ENCODE measurements at regions not wholly inside any gene's neighbourhood (a gene's known extent, or its start where the extent isn't known, plus 50 kb on each side); places are given as distances from the start of the nearest gene placed in this dataset.

DNA sequence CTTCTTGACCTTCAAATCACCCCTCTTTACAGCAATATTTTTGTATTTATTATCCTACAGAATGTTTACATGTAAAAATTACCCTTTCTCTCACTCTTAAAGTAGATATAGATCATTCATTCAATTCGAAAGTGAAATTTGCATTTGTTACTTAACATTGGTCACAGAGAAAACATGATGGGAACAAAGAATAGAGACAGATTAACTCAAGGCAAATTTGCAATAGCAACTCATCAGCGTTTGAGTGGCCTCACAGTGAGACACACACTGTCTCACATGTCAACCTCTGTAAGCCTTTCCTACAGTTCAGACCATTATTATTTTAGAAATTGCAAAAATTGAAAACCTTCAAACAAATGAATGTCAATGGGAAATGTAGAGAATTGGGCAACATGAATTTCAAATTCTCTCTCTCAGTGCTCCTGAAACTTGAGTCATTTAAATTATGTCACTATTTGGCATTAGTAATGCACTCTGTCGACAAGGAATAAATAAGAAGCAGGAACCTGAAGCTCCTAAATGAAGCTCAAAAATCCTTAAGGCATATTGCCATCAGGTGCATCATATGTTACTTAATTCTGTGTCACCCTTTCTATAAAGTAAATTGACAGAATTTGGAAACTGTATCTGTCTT is 148.3 kb upstream of the ANXA10 start:
- no peak overlapping the region for H3K9ac ChIP-seq (ENCODE audit: insufficient read length, low read depth)
- H3K4me3 ChIP-seq (ENCODE audit: insufficient read length, low read depth) = no peak overlapping the region
- TF ChIP-seq YY1 (IDR thresholded peaks at IDR 0.05; ENCODE audit: insufficient read depth, insufficient read length) (no peak), ZNF274 (IDR thresholded peaks at IDR 0.05; ENCODE audit: low read depth, low read length) (no peak), SUZ12 (IDR thresholded peaks at IDR 0.05; ENCODE audit: extremely low read depth, insufficient read depth, insufficient read length) (no peak)
- H3K27me3 ChIP-seq (ENCODE audit: insufficient read depth, insufficient read length) = no peaks in the 10 kb centered on the region
- H3K4me1 ChIP-seq (ENCODE audit: insufficient read depth, insufficient read length) = no peaks in the 10 kb centered on the region
- no peak for DNase-seq (ENCODE audit: low read depth, low spot score)
- H3K9me3 ChIP-seq (ENCODE audit: insufficient read depth, low read length) = no peaks in the 10 kb centered on the region
- H3K36me3 ChIP-seq (ENCODE audit: insufficient read depth, insufficient read length, low read length) = no peaks in the 10 kb centered on the region

- DNase-seq (ENCODE audit: low read depth, low spot score) = no peak
- Histone ChIP-seq H3K36me3 (ENCODE audit: insufficient read depth, insufficient read length, low read length) (no peaks in the 10 kb centered on the region), H3K9me3 (ENCODE audit: insufficient read depth, low read length) (no peaks in the 10 kb centered on the region), H3K4me3 (ENCODE audit: insufficient read length, low read depth) (no peak overlapping the region), H3K4me1 (ENCODE audit: insufficient read depth, insufficient read length) (no peaks in the 10 kb centered on the region), H3K9ac (ENCODE audit: insufficient read length, low read depth) (no peak overlapping the region), H3K27me3 (ENCODE audit: insufficient read depth, insufficient read length) (no peaks in the 10 kb centered on the region)
- TF ChIP-seq ZNF274 (IDR thresholded peaks at IDR 0.05; ENCODE audit: low read depth, low read length) (no peak), SUZ12 (IDR thresholded peaks at IDR 0.05; ENCODE audit: extremely low read depth, insufficient read depth, insufficient read length) (no peak), YY1 (IDR thresholded peaks at IDR 0.05; ENCODE audit: insufficient read depth, insufficient read length) (no peak)
Measured at GRCh38 chr4:167944721-167945120, 147.6 kb upstream of the ANXA10 start.

DNA sequence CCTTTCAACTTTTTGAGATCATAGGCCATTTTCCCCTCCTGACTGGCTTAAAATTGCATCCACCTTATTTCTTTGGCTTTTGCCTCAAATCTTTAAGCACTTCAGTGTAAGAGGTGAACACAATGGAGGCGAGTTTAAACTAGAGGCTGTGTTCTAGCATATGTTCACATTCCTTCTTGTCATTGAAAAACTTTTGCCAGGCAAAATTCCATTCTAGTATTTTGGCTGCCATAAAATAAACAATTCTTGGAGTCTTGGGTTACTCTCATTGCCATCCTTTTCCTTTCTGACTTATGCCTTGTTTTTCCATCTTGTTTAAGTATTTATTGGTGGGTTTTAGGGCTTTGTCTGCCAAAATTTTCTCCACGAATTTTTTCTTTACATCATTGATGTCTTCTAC is 137.3 kb upstream of the ANXA10 start:
- H3K27me3 ChIP-seq (ENCODE audit: insufficient read depth, insufficient read length) = no peaks in the 10 kb centered on the region
- H3K4me3 ChIP-seq (ENCODE audit: insufficient read length, low read depth) = no peak overlapping the region
- no peak for DNase-seq (ENCODE audit: low read depth, low spot score)
- H3K9ac ChIP-seq (ENCODE audit: insufficient read length, low read depth) = no peak overlapping the region
- no peaks in the 10 kb centered on the region for H3K36me3 ChIP-seq (ENCODE audit: insufficient read depth, insufficient read length, low read length)
- H3K9me3 ChIP-seq (ENCODE audit: insufficient read depth, low read length) = peaks cover 14% of the 10 kb centered on the region; the same call in 1 of the 2 replicates
- H3K4me1 ChIP-seq (ENCODE audit: insufficient read depth, insufficient read length) = no peaks in the 10 kb centered on the region
- TF ChIP-seq YY1 (IDR thresholded peaks at IDR 0.05; ENCODE audit: insufficient read depth, insufficient read length) = no peak

DNA sequence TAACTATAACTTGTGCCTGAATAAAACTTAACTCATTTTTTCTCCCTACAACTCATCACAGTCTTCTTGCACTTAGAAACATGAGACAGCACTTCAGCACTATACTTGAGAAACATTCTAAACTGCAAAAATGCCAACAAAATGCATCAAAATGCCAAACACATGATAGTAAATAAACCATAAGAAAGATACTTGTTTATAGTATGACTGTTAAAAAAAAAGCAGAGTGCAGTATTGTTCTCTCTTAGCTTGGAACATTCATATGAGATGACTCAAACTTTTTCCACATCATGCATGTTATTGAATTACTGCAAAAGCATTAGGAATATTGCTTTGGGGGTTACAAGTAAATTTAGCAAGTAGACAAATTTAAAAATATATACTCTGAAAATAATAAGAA is 135.7 kb upstream of the ANXA10 start:
- peaks cover 14% of the 10 kb centered on the region; the same call in 1 of the 2 replicates for H3K9me3 ChIP-seq (ENCODE audit: insufficient read depth, low read length)
- no peaks in the 10 kb centered on the region for H3K27me3 ChIP-seq (ENCODE audit: insufficient read depth, insufficient read length)
- DNase-seq (ENCODE audit: low read depth, low spot score) = no peak
- TF ChIP-seq ZNF274 (IDR thresholded peaks at IDR 0.05; ENCODE audit: low read depth, low read length) (no peak), SUZ12 (IDR thresholded peaks at IDR 0.05; ENCODE audit: extremely low read depth, insufficient read depth, insufficient read length) (no peak), YY1 (IDR thresholded peaks at IDR 0.05; ENCODE audit: insufficient read depth, insufficient read length) (no peak)
- no peaks in the 10 kb centered on the region for H3K36me3 ChIP-seq (ENCODE audit: insufficient read depth, insufficient read length, low read length)
- H3K4me1 ChIP-seq (ENCODE audit: insufficient read depth, insufficient read length) = no peaks in the 10 kb centered on the region
- H3K9ac ChIP-seq (ENCODE audit: insufficient read length, low read depth) = no peak overlapping the region
- no peak overlapping the region for H3K4me3 ChIP-seq (ENCODE audit: insufficient read length, low read depth)

- no peak overlapping the region for H3K9ac ChIP-seq (ENCODE audit: insufficient read length, low read depth)
- no peaks in the 10 kb centered on the region for H3K36me3 ChIP-seq (ENCODE audit: insufficient read depth, insufficient read length, low read length)
- no peak overlapping the region for H3K4me3 ChIP-seq (ENCODE audit: insufficient read length, low read depth)
- H3K9me3 ChIP-seq (ENCODE audit: insufficient read depth, low read length) = no peaks in the 10 kb centered on the region
- DNase-seq (ENCODE audit: low read depth, low spot score) = no peak
- H3K4me1 ChIP-seq (ENCODE audit: insufficient read depth, insufficient read length) = no peaks in the 10 kb centered on the region
- no peaks in the 10 kb centered on the region for H3K27me3 ChIP-seq (ENCODE audit: insufficient read depth, insufficient read length)
- TF ChIP-seq SUZ12 (IDR thresholded peaks at IDR 0.05; ENCODE audit: extremely low read depth, insufficient read depth, insufficient read length) (no peak), ZNF274 (IDR thresholded peaks at IDR 0.05; ENCODE audit: low read depth, low read length) (no peak), YY1 (IDR thresholded peaks at IDR 0.05; ENCODE audit: insufficient read depth, insufficient read length) (no peak)
Measured at GRCh38 chr4:167964766-167965373, 127.5 kb upstream of the ANXA10 start.

DNA sequence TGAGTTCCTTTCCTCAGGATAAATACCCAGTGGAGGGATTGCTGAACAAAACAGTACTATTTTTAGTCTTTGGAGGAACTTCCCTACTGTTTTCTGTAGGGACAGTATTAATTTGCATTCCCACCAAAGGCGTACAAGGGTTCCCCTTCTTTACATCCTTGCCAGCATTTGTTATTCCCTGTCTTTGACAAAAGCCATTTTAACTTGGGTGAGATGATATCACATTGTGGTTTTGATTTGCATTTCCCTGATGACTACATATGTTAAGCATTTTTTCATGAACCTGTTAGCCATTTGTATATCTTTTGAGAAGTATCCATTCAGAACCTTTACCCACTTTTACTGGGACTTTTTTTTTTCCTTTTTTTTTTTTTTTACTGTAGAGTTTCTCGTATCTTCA is 126.2 kb upstream of the ANXA10 start:
- Histone ChIP-seq H3K9ac (ENCODE audit: insufficient read length, low read depth) (no peak overlapping the region), H3K4me1 (ENCODE audit: insufficient read depth, insufficient read length) (no peaks in the 10 kb centered on the region), H3K36me3 (ENCODE audit: insufficient read depth, insufficient read length, low read length) (no peaks in the 10 kb centered on the region), H3K27me3 (ENCODE audit: insufficient read depth, insufficient read length) (no peaks in the 10 kb centered on the region), H3K9me3 (ENCODE audit: insufficient read depth, low read length) (no peaks in the 10 kb centered on the region), H3K4me3 (ENCODE audit: insufficient read length, low read depth) (no peak overlapping the region)
- TF ChIP-seq YY1 (IDR thresholded peaks at IDR 0.05; ENCODE audit: insufficient read depth, insufficient read length) (no peak), SUZ12 (IDR thresholded peaks at IDR 0.05; ENCODE audit: extremely low read depth, insufficient read depth, insufficient read length) (no peak), ZNF274 (IDR thresholded peaks at IDR 0.05; ENCODE audit: low read depth, low read length) (no peak)
- DNase-seq (ENCODE audit: low read depth, low spot score) = no peak

DNA sequence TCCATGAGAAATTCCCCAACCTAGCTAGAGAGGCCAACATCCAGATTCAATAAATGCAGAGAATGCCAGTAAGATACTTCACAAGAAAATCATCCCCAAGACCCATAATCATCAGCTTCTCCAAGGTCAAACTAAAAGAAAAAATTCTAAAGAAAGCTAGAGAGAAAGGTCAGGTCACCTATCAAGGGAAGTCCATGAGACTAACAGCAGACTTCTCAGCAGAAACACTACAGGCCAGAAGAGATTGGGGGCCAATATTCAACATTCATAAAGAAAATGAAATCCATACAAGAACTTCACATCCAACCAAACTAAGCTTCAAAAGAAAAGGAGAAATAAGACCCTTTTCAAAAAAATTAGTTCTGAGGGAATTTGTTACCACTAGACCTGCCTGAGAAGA is 118.8 kb upstream of the ANXA10 start:
- Histone ChIP-seq H3K27me3 (ENCODE audit: insufficient read depth, insufficient read length) (no peaks in the 10 kb centered on the region), H3K4me1 (ENCODE audit: insufficient read depth, insufficient read length) (no peaks in the 10 kb centered on the region)
- TF ChIP-seq YY1 (IDR thresholded peaks at IDR 0.05; ENCODE audit: insufficient read depth, insufficient read length) (no peak), ZNF274 (IDR thresholded peaks at IDR 0.05; ENCODE audit: low read depth, low read length) (no peak)

More for the DNA sequence above, 118.8 kb upstream of the ANXA10 start:
- DNase-seq (ENCODE audit: low read depth, low spot score) = no peak
- Histone ChIP-seq H3K9ac (ENCODE audit: insufficient read length, low read depth) (no peak overlapping the region), H3K9me3 (ENCODE audit: insufficient read depth, low read length) (no peaks in the 10 kb centered on the region; the same call in 1 of the 2 replicates), H3K36me3 (ENCODE audit: insufficient read depth, insufficient read length, low read length) (no peaks in the 10 kb centered on the region), H3K4me3 (ENCODE audit: insufficient read length, low read depth) (no peak overlapping the region)
